B cell (primary cell): ENCODE measurements at regions not wholly inside any gene's neighbourhood (a gene's known extent, or its start where the extent isn't known, plus 50 kb on each side); places are given as distances from the start of the nearest gene placed in this dataset.

Experiments used
- ATAC-seq: fragments of 200-7000 bp; cut with Tn5 transposase; one replicate; pipeline ENCODE4 v1.10.0; 2021; ENCODE audit warnings: low read depth, mild to moderate bottlenecking, moderate number of reproducible peaks, moderate library complexity
- CTCF ChIA-PET: fragments of 350-600 bp; sonication (Branson Sonifier 250); formaldehyde crosslinking; loops from one replicate; lab custom pipeline; 2021; ENCODE audit warnings: antibody characterized with exemption, inconsistent platforms; lab: Charles Lee
- POLR2A ChIA-PET: fragments of 350-600 bp; sonication (Branson Sonifier 250); formaldehyde crosslinking; loops from one replicate; lab custom pipeline; 2021; ENCODE audit warnings: antibody characterized with exemption; lab: Charles Lee
- DNase-seq: peaks from one replicate; pipeline ENCODE4 v3.0.0; 2013
- H2AFZ ChIP-seq: 2 replicates; pipeline ENCODE4 v1.6.1; 2012; ENCODE audit warnings: mild to moderate bottlenecking, low read depth, low read length; ENCODE audit not compliant: insufficient read depth, poor library complexity, severe bottlenecking
- H3K27ac ChIP-seq, 2 donors: 1 replicate in 1 of 2; 2 replicates in 1 of 2; pipeline ENCODE4 v1.5.1; 2012 to 2013; ENCODE audit warnings: low read length in 2 of 2, mild to moderate bottlenecking in 2 of 2, moderate library complexity in 1 of 2
- H3K27me3 ChIP-seq, 4 experiments: fragments of 200-600 bp in 1 of 4; sonication (generic) in 1 of 4; replicated peaks in 1 of 4; 1 replicate in 2 of 4; 2 replicates in 2 of 4; pipeline versions ENCODE4 v1.6.1 to v1.7.0; 2013 to 2016; ENCODE audit warnings: low read length in 3 of 4, mild to moderate bottlenecking in 2 of 4, mixed read lengths in 1 of 4, moderate library complexity in 1 of 4; ENCODE audit not compliant: insufficient read depth in 4 of 4, control insufficient read depth in 3 of 4; ENCODE audit errors: control extremely low read depth in 1 of 4
- H3K36me3 ChIP-seq, 2 experiments: replicated peaks in 1 of 2; 1 replicate in 1 of 2; 2 replicates in 1 of 2; pipeline versions ENCODE4 v1.6.1 to v1.7.1; 2013; ENCODE audit warnings: low read length in 1 of 2; ENCODE audit not compliant: insufficient read depth in 2 of 2, control insufficient read depth in 1 of 2; ENCODE audit errors: control extremely low read depth in 1 of 2, extremely low read depth in 1 of 2
- H3K4me1 ChIP-seq, 2 donors: fragments of 200-600 bp in 1 of 2; sonication (generic) in 1 of 2; 1 replicate in 1 of 2; 2 replicates in 1 of 2; pipeline versions ENCODE4 v1.5.1 to v1.6.1; 2013 to 2017; ENCODE audit warnings: low read length in 2 of 2; ENCODE audit not compliant: control insufficient read depth in 2 of 2, insufficient read depth in 2 of 2
- H3K4me2 ChIP-seq: replicated peaks from 2 replicates; pipeline ENCODE3; 2012; ENCODE audit warnings: mild to moderate bottlenecking, low read depth, low read length; ENCODE audit not compliant: poor library complexity, severe bottlenecking
- H3K4me3 ChIP-seq, 5 experiments: fragments of 200-600 bp in 1 of 5; sonication (generic) in 1 of 5; 1 replicate in 3 of 5; 2 replicates in 2 of 5; pipeline versions ENCODE4 v1.5.1 to v1.7.0; 2011 to 2016; ENCODE audit warnings: low read length in 4 of 5, mild to moderate bottlenecking in 4 of 5, low read depth in 2 of 5, control low read depth in 1 of 5, moderate library complexity in 1 of 5; ENCODE audit not compliant: insufficient read depth in 1 of 5; ENCODE audit errors: control extremely low read depth in 1 of 5, extremely low read depth in 1 of 5
- H3K79me2 ChIP-seq: fragments of 200-600 bp; sonication (generic); one replicate; pipeline ENCODE4 v1.6.0; 2016; ENCODE audit warnings: low read length; ENCODE audit not compliant: control insufficient read depth, insufficient read depth
- H3K9ac ChIP-seq: fragments of 200-600 bp; sonication (generic); 2 replicates; pipeline ENCODE4 v1.6.1; 2017; ENCODE audit warnings: mild to moderate bottlenecking, low read length, moderate library complexity
- H3K9me3 ChIP-seq, 3 donors: one replicate each; pipeline versions ENCODE4 v1.6.1 to v1.7.1; 2013; ENCODE audit warnings: low read length in 2 of 3; ENCODE audit not compliant: control insufficient read depth in 2 of 3, insufficient read depth in 1 of 3; ENCODE audit errors: control extremely low read depth in 1 of 3
- H4K20me1 ChIP-seq: 2 replicates; pipeline ENCODE4 v1.6.0; 2012; ENCODE audit warnings: mild to moderate bottlenecking, low read length; ENCODE audit not compliant: insufficient read depth, control insufficient read depth, poor library complexity, severe bottlenecking
- H3K27ac Mint-ChIP-seq: one replicate; pipeline ENCODE4 v1.8.0; 2021; ENCODE audit warnings: mixed read lengths
- H3K27me3 Mint-ChIP-seq: one replicate; pipeline ENCODE4 v1.8.0; 2021; ENCODE audit warnings: mixed read lengths
- H3K4me1 Mint-ChIP-seq: one replicate; pipeline ENCODE4 v1.8.0; 2021; ENCODE audit warnings: mixed read lengths
- H3K4me3 Mint-ChIP-seq: one replicate; pipeline ENCODE4 v1.8.0; 2021; ENCODE audit warnings: mixed read lengths
- H3K9me3 Mint-ChIP-seq: one replicate; pipeline ENCODE4 v1.8.0; 2022; ENCODE audit warnings: mixed read lengths; ENCODE audit not compliant: insufficient read depth
- EZH2 ChIP-seq: IDR thresholded peaks from 2 replicates; pipeline ENCODE4 v1.6.1; 2012; ENCODE audit warnings: borderline replicate concordance, low read depth, mild to moderate bottlenecking, moderate library complexity, low read length; ENCODE audit not compliant: insufficient read depth, poor library complexity, severe bottlenecking
- WGBS: methylation state at CpG from one replicate; pipeline ENCODE4 v1.1.5; 2013; ENCODE audit warnings: missing lambda C conversion rate; ENCODE audit not compliant: insufficient coverage; 5-methylcytosine and 5-hydroxymethylcytosine counted together
- intact Hi-C: fragments of 100-400 bp; cut with micrococcal nuclease; formaldehyde crosslinking; loops from one replicate; pipeline ENCODE4 v1.10.0; 2022
- TF ChIP-seq, protein P1 (sequence below): fragments of 200-600 bp; IDR thresholded peaks from one replicate; pipeline ENCODE4 v1.8.0; 2022; ENCODE audit warnings: antibody characterized with exemption, mild to moderate bottlenecking

DNA sequence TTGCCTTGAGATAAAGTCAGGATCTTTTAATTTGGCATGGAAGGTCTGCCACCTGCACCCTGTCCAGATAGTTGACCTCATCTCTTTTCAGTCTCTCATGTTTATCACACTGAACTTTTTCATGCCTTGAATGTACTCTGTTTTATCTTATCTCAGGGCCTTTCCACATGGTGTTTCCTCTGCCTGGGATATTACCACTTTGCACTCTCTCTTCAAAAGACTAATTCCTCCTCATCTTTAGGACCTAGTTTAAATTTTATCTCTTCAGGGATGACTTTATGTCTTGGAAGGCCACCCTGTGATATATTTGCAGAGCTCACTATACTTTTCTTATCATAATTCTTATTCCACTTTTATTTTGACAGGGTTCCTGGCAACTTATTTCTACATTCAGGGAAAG, 150.0 kb downstream of the DNAJB9 start:
- H3K27ac Mint-ChIP-seq: no peak overlapping the region
- TF ChIP-seq, protein P1, sequence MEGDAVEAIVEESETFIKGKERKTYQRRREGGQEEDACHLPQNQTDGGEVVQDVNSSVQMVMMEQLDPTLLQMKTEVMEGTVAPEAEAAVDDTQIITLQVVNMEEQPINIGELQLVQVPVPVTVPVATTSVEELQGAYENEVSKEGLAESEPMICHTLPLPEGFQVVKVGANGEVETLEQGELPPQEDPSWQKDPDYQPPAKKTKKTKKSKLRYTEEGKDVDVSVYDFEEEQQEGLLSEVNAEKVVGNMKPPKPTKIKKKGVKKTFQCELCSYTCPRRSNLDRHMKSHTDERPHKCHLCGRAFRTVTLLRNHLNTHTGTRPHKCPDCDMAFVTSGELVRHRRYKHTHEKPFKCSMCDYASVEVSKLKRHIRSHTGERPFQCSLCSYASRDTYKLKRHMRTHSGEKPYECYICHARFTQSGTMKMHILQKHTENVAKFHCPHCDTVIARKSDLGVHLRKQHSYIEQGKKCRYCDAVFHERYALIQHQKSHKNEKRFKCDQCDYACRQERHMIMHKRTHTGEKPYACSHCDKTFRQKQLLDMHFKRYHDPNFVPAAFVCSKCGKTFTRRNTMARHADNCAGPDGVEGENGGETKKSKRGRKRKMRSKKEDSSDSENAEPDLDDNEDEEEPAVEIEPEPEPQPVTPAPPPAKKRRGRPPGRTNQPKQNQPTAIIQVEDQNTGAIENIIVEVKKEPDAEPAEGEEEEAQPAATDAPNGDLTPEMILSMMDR: no peak
- H3K4me3 Mint-ChIP-seq: no peak overlapping the region
- no peak overlapping the region for H3K27ac ChIP-seq
- POLR2A ChIA-PET: no interaction called here
- DNase-seq (no peak), ATAC-seq (no peak)
- H3K27me3 Mint-ChIP-seq: peaks cover 10% of the 10 kb centered on the region
- H3K79me2 ChIP-seq: no peaks in the 10 kb centered on the region
- H3K9me3 Mint-ChIP-seq: no peaks in the 10 kb centered on the region
- no peaks in the 10 kb centered on the region for H4K20me1 ChIP-seq
- H3K4me1 Mint-ChIP-seq: no peaks in the 10 kb centered on the region
- H3K4me1 ChIP-seq: no peaks in the 10 kb centered on the region
- H3K27me3 ChIP-seq: no peaks in the 10 kb centered on the region
- no peak overlapping the region for H3K4me2 ChIP-seq
- H3K4me3 ChIP-seq: no peak overlapping the region
- H3K9me3 ChIP-seq: no peaks in the 10 kb centered on the region
- no peaks in the 10 kb centered on the region for H3K36me3 ChIP-seq
- intact Hi-C loops: no loop called here
- no peak overlapping the region for H2AFZ ChIP-seq
- CTCF ChIA-PET: no interaction called here
- no peak overlapping the region for H3K9ac ChIP-seq

DNA sequence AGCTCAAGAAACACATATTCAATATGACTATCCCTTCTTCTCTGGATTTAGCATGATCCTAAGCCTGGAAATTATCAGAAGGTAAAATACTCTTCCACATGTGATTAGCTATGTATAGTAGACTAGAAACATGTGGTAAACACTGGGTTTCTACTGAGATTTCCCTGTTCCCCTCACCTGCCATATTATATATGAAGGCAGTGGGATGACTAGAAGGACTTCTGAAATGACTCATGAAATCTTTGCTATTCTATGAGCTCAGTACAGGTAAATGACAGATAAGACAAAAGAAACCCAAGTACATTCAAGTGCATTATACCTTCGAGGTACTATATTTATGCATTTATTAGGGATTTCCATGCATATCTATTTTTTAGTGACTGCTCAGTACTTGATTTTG, 152.9 kb downstream of the DNAJB9 start:
- no peak for TF ChIP-seq EZH2
- TF ChIP-seq, protein P1: no peak
- no peaks in the 10 kb centered on the region for H3K27me3 ChIP-seq
- Mint-ChIP-seq H3K9me3 (no peaks in the 10 kb centered on the region), H3K27ac (no peak overlapping the region), H3K4me3 (no peak overlapping the region), H3K4me1 (no peaks in the 10 kb centered on the region), H3K27me3 (peaks cover 4% of the 10 kb centered on the region)
- no peaks in the 10 kb centered on the region for H3K4me1 ChIP-seq
- no peak overlapping the region for H3K4me3 ChIP-seq
- no peaks in the 10 kb centered on the region for H3K9me3 ChIP-seq
- intact Hi-C loops: no loop called here
- no peak overlapping the region for H3K9ac ChIP-seq
- no peak overlapping the region for H2AFZ ChIP-seq
- H4K20me1 ChIP-seq: no peaks in the 10 kb centered on the region
- DNase-seq (no peak), ATAC-seq (no peak)
- no peaks in the 10 kb centered on the region for H3K79me2 ChIP-seq
- WGBS: no CpG with 5 or more reads among the region's 1 CpG
- H3K4me2 ChIP-seq: no peak overlapping the region
- POLR2A ChIA-PET: no interaction called here
- CTCF ChIA-PET: no interaction called here
- H3K27ac ChIP-seq: no peak overlapping the region
- no peaks in the 10 kb centered on the region for H3K36me3 ChIP-seq
